Bronchial epithelial cell (primary cell): ENCODE measurements at regions not wholly inside any gene's neighbourhood (a gene's known extent, or its start where the extent isn't known, plus 50 kb on each side); places are given as distances from the start of the nearest gene placed in this dataset.

ENCODE experiments used
- DNase-seq: peaks from one replicate; pipeline ENCODE4 v3.0.0-alpha.2; 2010; ENCODE audit warnings: low read depth
- FAIRE-seq: peaks from 2 replicates; lab custom pipeline; 2011; peaks lifted over from hg19 to GRCh38; lab: Jason Lieb, UNC
- H3K27me3 ChIP-seq: 2 replicates; pipeline ENCODE4 v1.5.1; 2011; ENCODE audit warnings: low read length; ENCODE audit not compliant: control insufficient read depth, insufficient read depth
- H3K36me3 ChIP-seq: 2 replicates; pipeline ENCODE4 v1.5.1; 2011; ENCODE audit warnings: low read length; ENCODE audit not compliant: control insufficient read depth, insufficient read depth
- H3K4me3 ChIP-seq: 2 replicates; pipeline ENCODE4 v1.5.1; 2011; ENCODE audit warnings: mild to moderate bottlenecking, low read depth, low read length, control low read depth
- TF ChIP-seq, protein P1 (sequence below): IDR thresholded peaks from 2 replicates; pipeline ENCODE4 v1.5.1; 2011; ENCODE audit warnings: mild to moderate bottlenecking, moderate library complexity, low read length, control low read depth, inconsistent platforms; ENCODE audit not compliant: insufficient read depth, severe bottlenecking

DNA sequence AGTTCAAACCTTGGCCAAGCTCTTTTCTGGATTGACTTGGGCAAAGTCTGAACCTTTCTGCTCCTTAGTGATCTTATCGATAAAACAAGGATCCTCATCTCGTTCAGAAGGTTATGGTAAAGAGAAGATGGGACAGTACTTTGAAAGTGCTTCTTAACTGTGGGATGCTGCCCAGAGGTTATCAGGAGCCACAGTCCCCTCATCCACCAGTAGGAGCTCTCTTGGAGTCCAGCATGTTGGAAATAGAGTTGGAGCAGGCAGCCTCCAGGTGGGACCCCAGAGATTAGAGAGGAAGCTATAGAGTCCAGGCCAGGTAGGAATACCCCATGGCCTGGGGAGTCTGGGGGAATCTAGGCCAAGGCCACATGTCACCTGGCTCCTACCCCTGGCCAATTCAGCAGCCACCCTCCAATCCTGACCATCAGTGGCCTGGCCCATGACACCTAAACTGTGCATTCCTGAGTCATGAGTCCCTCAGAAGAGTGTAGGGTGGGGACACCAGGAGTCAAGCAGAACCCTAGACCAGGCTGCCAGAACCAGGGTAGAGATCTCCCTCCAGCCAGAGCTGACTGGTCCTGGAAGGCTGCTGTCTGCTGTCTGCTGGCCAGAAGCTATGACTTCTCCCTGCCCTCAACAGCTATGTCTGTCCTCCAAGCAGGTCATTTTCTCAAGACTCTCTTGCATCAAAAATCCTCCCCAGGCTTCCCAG lies 144.3 kb downstream of the AIPL1 start:
- DNase-seq (no peak), FAIRE-seq (peak; percentile 75)
- TF ChIP-seq, protein P1, sequence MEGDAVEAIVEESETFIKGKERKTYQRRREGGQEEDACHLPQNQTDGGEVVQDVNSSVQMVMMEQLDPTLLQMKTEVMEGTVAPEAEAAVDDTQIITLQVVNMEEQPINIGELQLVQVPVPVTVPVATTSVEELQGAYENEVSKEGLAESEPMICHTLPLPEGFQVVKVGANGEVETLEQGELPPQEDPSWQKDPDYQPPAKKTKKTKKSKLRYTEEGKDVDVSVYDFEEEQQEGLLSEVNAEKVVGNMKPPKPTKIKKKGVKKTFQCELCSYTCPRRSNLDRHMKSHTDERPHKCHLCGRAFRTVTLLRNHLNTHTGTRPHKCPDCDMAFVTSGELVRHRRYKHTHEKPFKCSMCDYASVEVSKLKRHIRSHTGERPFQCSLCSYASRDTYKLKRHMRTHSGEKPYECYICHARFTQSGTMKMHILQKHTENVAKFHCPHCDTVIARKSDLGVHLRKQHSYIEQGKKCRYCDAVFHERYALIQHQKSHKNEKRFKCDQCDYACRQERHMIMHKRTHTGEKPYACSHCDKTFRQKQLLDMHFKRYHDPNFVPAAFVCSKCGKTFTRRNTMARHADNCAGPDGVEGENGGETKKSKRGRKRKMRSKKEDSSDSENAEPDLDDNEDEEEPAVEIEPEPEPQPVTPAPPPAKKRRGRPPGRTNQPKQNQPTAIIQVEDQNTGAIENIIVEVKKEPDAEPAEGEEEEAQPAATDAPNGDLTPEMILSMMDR, result no peak
- Histone ChIP-seq H3K27me3 (no peaks in the 10 kb centered on the region), H3K36me3 (no peaks in the 10 kb centered on the region), H3K4me3 (no peak overlapping the region)

- peaks cover 1% of the 10 kb centered on the region for H3K27me3 ChIP-seq
- no peaks in the 10 kb centered on the region for H3K36me3 ChIP-seq
- H3K4me3 ChIP-seq, result no peak overlapping the region
- no peak for FAIRE-seq
- TF ChIP-seq, protein P1, result no peak
- DNase-seq, result no peak
Measured at GRCh38 chr17:6286233-6286632, 148.7 kb downstream of the AIPL1 start.

- no peak for FAIRE-seq
- no peak overlapping the region for H3K4me3 ChIP-seq
- no peaks in the 10 kb centered on the region for H3K36me3 ChIP-seq
- TF ChIP-seq, protein P1, result no peak
- DNase-seq, result no peak
- peaks cover 3% of the 10 kb centered on the region for H3K27me3 ChIP-seq
Measured at GRCh38 chr17:6285486-6285885, 149.4 kb downstream of the AIPL1 start.

GRCh38 chr17:6279659-6280058 lies 155.3 kb downstream of the AIPL1 start:
- peak; percentile 80 for DNase-seq
- Histone ChIP-seq H3K27me3 (peaks cover 3% of the 10 kb centered on the region), H3K4me3 (no peak overlapping the region), H3K36me3 (no peaks in the 10 kb centered on the region)
- FAIRE-seq, result peak; percentile 76
- TF ChIP-seq, protein P1, result peak; percentile 76

DNA sequence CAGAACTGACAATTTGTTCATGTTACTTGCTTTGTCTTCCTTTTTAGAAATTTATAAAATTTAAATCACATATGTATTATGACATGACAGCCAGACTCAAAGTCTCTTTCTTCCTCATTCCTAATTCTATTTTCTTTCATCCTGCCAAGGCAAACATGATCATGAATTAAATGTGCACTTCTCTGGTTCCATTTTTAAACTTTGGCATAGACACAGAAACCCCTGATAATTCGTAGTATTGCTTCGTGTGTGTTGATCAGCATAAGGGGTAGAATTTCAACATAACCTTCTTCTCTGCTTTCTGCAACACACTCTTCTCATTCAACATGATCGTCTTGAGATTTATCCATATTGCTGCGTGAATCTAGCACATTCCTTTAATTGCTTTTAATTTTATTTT lies 156.5 kb downstream of the AIPL1 start:
- FAIRE-seq, result no peak
- TF ChIP-seq, protein P1, result no peak
- no peaks in the 10 kb centered on the region for H3K36me3 ChIP-seq
- H3K27me3 ChIP-seq, result peaks cover 3% of the 10 kb centered on the region
- no peak overlapping the region for H3K4me3 ChIP-seq
- no peak for DNase-seq

DNA sequence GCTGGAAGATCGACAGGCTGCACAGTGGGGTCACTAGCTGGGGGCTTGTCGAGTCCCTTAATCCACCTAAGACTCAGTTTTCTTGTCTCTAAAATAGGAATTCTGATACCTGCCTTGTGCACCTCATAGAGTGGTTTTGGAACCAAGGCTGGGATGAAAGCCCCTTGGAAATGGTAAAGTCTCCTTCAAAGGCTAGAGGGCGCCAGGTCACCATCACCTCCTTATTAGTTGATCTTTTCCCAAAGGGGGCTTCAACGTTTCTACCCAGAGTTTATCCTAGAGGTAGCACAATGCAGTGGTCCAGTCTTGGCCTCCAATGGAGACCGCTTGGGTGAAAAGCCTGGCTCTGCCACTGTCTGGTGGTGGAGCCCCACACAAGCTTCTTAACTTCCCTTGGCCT lies 158.2 kb downstream of the AIPL1 start:
- no peak for FAIRE-seq
- DNase-seq, result no peak
- no peak overlapping the region for H3K4me3 ChIP-seq
- H3K27me3 ChIP-seq, result peaks cover 3% of the 10 kb centered on the region
- TF ChIP-seq, protein P1, result no peak
- no peaks in the 10 kb centered on the region for H3K36me3 ChIP-seq
